ENCODE measurements at regions not wholly inside any gene's neighbourhood (a gene's known extent, or its start where the extent isn't known, plus 50 kb on each side); places are given as distances from the start of the nearest gene placed in this dataset.

DNA sequence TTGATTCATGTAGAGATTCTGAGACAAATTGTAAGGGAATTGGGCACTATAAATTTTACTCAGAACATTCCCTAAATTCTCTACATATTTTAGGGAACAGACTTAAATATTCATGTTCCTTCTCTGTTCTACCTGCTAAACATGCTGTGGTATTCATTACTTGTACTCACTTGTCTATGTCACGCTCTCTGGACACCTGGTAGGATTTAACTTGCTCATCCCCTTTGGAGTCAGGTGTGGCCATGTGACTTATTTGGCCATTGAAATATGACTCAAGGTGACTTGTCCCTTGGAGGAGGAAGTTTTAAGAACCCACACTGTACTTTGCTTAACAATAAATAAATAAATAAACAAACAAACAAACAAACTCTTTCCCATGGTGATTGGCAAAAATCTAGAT, 2258.8 kb upstream of the WWC1 start:
- Histone ChIP-seq H3K9me3 (peaks cover 0 to 8% (median 0%) of the 10 kb centered on the region in 8 donors), H3K36me3 (no peaks in the 10 kb centered on the region), H3K27me3 (replicated peaks in 1 of 7) (no peaks in the 10 kb centered on the region), H3K27ac (no peak overlapping the region), H3K4me3 (no peak overlapping the region), H3K4me1 (no peaks in the 10 kb centered on the region)
- 74 to 87% (median 84%) methylated on average over 1 of the region's 1 CpG for WGBS, 5 donors
- intact Hi-C loops (cut with DNase I; ENCODE audit: low total_unique reads): no loop called here
- no peak for DNase-seq
- TF ChIP-seq POLR2A (IDR thresholded peaks at IDR 0.05) (no peak), POLR2AphosphoS5 (IDR thresholded peaks at IDR 0.05) (no peak)
- TF ChIP-seq, protein P1, sequence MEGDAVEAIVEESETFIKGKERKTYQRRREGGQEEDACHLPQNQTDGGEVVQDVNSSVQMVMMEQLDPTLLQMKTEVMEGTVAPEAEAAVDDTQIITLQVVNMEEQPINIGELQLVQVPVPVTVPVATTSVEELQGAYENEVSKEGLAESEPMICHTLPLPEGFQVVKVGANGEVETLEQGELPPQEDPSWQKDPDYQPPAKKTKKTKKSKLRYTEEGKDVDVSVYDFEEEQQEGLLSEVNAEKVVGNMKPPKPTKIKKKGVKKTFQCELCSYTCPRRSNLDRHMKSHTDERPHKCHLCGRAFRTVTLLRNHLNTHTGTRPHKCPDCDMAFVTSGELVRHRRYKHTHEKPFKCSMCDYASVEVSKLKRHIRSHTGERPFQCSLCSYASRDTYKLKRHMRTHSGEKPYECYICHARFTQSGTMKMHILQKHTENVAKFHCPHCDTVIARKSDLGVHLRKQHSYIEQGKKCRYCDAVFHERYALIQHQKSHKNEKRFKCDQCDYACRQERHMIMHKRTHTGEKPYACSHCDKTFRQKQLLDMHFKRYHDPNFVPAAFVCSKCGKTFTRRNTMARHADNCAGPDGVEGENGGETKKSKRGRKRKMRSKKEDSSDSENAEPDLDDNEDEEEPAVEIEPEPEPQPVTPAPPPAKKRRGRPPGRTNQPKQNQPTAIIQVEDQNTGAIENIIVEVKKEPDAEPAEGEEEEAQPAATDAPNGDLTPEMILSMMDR (IDR thresholded peaks at IDR 0.05 in 8 of 11, conservative IDR thresholded peaks at IDR 0.05 in 3 of 11): no peak

DNA sequence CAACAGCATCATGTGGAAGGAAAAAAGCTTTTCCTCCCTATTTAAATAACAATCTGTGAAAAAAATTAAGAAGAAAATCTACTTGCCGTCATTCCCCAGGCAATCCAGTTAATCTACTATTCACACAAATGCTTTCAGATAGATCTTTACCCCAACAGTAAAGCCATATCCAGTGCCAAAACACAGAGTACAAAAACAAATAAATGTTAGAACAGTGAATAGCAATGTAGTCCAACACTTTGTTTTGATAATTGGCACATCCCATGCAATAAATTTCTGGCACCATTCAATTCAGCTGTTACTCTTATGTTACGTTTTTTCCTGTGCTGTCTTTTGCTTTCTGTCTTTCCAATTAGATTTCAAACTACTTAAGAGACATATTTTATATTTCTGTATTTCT, 2245.5 kb upstream of the WWC1 start:
- Histone ChIP-seq H3K27ac (no peak overlapping the region), H3K4me1 (no peaks in the 10 kb centered on the region), H3K4me3 (no peak overlapping the region), H3K27me3 (replicated peaks in 1 of 7) (no peaks in the 10 kb centered on the region), H3K9me3 (peaks cover 0 to 27% (median 0%) of the 10 kb centered on the region in 8 donors), H3K36me3 (no peaks in the 10 kb centered on the region)
- no peak for DNase-seq
- intact Hi-C loops (cut with DNase I; ENCODE audit: low total_unique reads): no loop called here
- TF ChIP-seq POLR2AphosphoS5 (IDR thresholded peaks at IDR 0.05): no peak
- TF ChIP-seq, protein P1 (IDR thresholded peaks at IDR 0.05 in 8 of 11, conservative IDR thresholded peaks at IDR 0.05 in 3 of 11): no peak
- no peak for TF ChIP-seq POLR2A (IDR thresholded peaks at IDR 0.05)
- whole genome bisulfite sequencing, 5 donors: 75 to 81% (median 79%) methylated on average over 2 of the region's 2 CpGs

DNA sequence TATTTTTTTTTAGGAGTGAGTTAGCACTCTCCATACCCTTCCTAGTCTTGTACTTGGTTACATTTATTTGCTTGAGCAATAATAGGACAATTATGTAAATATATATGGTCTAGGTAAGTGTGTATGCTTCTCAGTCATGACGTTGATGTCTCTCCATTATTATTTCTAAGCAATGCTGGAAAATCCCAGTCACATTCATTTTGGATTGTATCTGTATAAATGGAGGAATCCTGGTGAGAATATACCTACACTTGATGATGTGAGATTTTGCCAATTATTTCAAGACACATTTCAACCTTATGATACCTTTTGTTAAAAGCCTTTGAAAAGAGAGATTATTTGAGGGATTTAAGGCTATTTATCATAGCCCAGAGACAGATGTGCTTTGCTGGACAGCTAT, 2244.5 kb upstream of the WWC1 start:
- H3K4me3 ChIP-seq: no peak overlapping the region
- WGBS, 5 donors: 47 to 64% (median 56%) methylated on average over 1 of the region's 1 CpG
- no peaks in the 10 kb centered on the region for H3K36me3 ChIP-seq
- TF ChIP-seq POLR2A (IDR thresholded peaks at IDR 0.05) (no peak), POLR2AphosphoS5 (IDR thresholded peaks at IDR 0.05) (no peak)
- TF ChIP-seq, protein P1 (IDR thresholded peaks at IDR 0.05 in 8 of 11, conservative IDR thresholded peaks at IDR 0.05 in 3 of 11): no peak
- H3K9me3 ChIP-seq: peaks cover 0 to 34% (median 0%) of the 10 kb centered on the region in 8 donors
- no peak overlapping the region for H3K27ac ChIP-seq
- intact Hi-C loops (cut with DNase I; ENCODE audit: low total_unique reads): no loop called here
- H3K27me3 ChIP-seq (replicated peaks in 1 of 7): no peaks in the 10 kb centered on the region
- H3K4me1 ChIP-seq: no peaks in the 10 kb centered on the region
- no peak for DNase-seq

DNA sequence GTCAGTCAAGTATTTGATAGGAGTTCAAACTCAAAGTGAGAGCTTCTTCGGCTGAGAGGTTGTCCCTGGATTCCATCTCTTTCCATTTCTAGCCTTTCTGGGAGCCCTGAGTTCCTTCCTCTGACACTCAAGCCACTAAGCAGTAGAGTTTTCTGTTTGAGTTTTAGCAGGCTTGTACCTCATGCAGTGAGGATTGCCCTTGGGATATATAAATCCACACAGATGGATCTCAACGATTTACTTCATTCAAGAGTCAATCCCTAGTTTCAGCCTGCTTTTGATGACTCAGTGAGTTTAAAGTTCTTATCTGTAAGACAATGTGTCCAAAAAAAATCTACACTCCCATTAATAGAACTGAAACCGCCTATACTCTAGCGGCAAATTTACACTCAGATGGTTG, 2240.9 kb upstream of the WWC1 start:
- no peak for DNase-seq
- no peaks in the 10 kb centered on the region for H3K4me1 ChIP-seq
- 82 to 87% (median 85%) methylated on average over 4 of the region's 4 CpGs for WGBS, 5 donors
- H3K27me3 ChIP-seq (replicated peaks in 1 of 7): no peaks in the 10 kb centered on the region
- H3K27ac ChIP-seq: no peak overlapping the region
- no peak overlapping the region for H3K4me3 ChIP-seq
- H3K9me3 ChIP-seq: peaks cover 0 to 12% (median 2%) of the 10 kb centered on the region in 8 donors
- intact Hi-C loops (cut with DNase I; ENCODE audit: low total_unique reads): no loop called here
- TF ChIP-seq POLR2A (IDR thresholded peaks at IDR 0.05) (no peak), POLR2AphosphoS5 (IDR thresholded peaks at IDR 0.05) (no peak)
- TF ChIP-seq, protein P1 (IDR thresholded peaks at IDR 0.05 in 8 of 11, conservative IDR thresholded peaks at IDR 0.05 in 3 of 11): no peak
- H3K36me3 ChIP-seq: no peaks in the 10 kb centered on the region
